K562 (cell line): ENCODE measurements at regions not wholly inside any gene's neighbourhood (a gene's known extent, or its start where the extent isn't known, plus 50 kb on each side); places are given as distances from the start of the nearest gene placed in this dataset.
A peak's percentile ranks its signal among the peaks of the same experiment; 100 is the strongest.

Experiments
- CBX3 ChIP-seq, 2 experiments: IDR thresholded peaks; 1 replicate in 1 of 2; 2 replicates in 1 of 2; pipeline ENCODE4 v1.6.1; 2012; ENCODE audit warnings: inconsistent platforms in 2 of 2, low read length in 2 of 2, borderline replicate concordance in 1 of 2, control low read depth in 1 of 2
- HDAC8 ChIP-seq: fragments of 450-650 bp; IDR thresholded peaks from 2 replicates; pipeline ENCODE4 v1.6.1; 2016; ENCODE audit warnings: mild to moderate bottlenecking, missing genetic modification characterization, moderate library complexity, missing compliant biosample characterization
- HNRNPL ChIP-seq: fragments of 200-400 bp; formaldehyde crosslinking; IDR thresholded peaks from 2 replicates; pipeline ENCODE4 v1.6.1; 2017; ENCODE audit warnings: low read depth, mild to moderate bottlenecking, low read length
- JUND ChIP-seq, 2 experiments: IDR thresholded peaks; 2 replicates in 1 of 2; 3 replicates in 1 of 2; pipeline ENCODE4 v1.6.1; 2011; ENCODE audit warnings: borderline replicate concordance in 2 of 2, low read depth in 2 of 2, low read length in 2 of 2, improper control_type of control experiment in 1 of 2, missing biosample characterization in 1 of 2, missing genetic modification characterization in 1 of 2, missing genetic modification reagents in 1 of 2
- KLF16 ChIP-seq: IDR thresholded peaks from 2 replicates; pipeline ENCODE4 v1.6.1; 2016; ENCODE audit warnings: antibody characterized with exemption
- PTRF ChIP-seq: fragments of 450-650 bp; IDR thresholded peaks from 2 replicates; pipeline ENCODE4 v1.6.1; 2016; ENCODE audit warnings: mild to moderate bottlenecking, missing genetic modification characterization, missing compliant biosample characterization
- SMAD2 ChIP-seq: fragments of 150-350 bp; IDR thresholded peaks from 2 replicates; pipeline ENCODE4 v1.6.1; 2014; ENCODE audit warnings: low read depth, mild to moderate bottlenecking, low read length
- SRSF1 ChIP-seq: fragments of 200-400 bp; formaldehyde crosslinking; IDR thresholded peaks from 2 replicates; pipeline ENCODE4 v1.6.1; 2017; ENCODE audit warnings: mild to moderate bottlenecking, low read depth, low read length, moderate library complexity
- TEAD2 ChIP-seq: fragments of 450-650 bp; IDR thresholded peaks from 2 replicates; pipeline ENCODE4 v1.6.1; 2016; ENCODE audit warnings: missing genetic modification characterization, control low read depth, missing compliant biosample characterization
- TRIM24 ChIP-seq, 2 experiments: fragments of 450-650 bp; IDR thresholded peaks; 2 replicates each; pipeline ENCODE4 v1.6.1; 2016
- ZNF41 ChIP-seq: fragments of 250-450 bp; sonication (Bioruptor Pico); conservative IDR thresholded peaks from 2 replicates; pipeline ENCODE4 v1.4.0; 2020; ENCODE audit warnings: mild to moderate bottlenecking
- ZNF584 ChIP-seq: fragments of 200-800 bp; sonication (Bioruptor generic); IDR thresholded peaks from 2 replicates; pipeline ENCODE4 v1.6.1; 2016; ENCODE audit warnings: low read depth, mild to moderate bottlenecking, missing genetic modification characterization, missing compliant biosample characterization
- ZNF707 ChIP-seq: fragments of 250-450 bp; sonication (Bioruptor Pico); conservative IDR thresholded peaks from 2 replicates; pipeline ENCODE4 v1.8.0; 2022; ENCODE audit warnings: inconsistent platforms, mild to moderate bottlenecking, moderate library complexity
- TF ChIP-seq, protein P1 (sequence below): sonication (generic); formaldehyde crosslinking; IDR thresholded peaks from 2 replicates; pipeline ENCODE4 v1.8.1; 2023; ENCODE audit warnings: mild to moderate bottlenecking, missing genetic modification reagents
- TF ChIP-seq, protein P2 (sequence below), 2 experiments: fragments of 450-650 bp in 1 of 2; IDR thresholded peaks; 2 replicates each; pipeline ENCODE4 v1.6.1; 2011 to 2017; ENCODE audit warnings: low read depth in 2 of 2, antibody characterized with exemption in 1 of 2, borderline replicate concordance in 1 of 2, low read length in 1 of 2, mild to moderate bottlenecking in 1 of 2, mixed read lengths in 1 of 2; ENCODE audit not compliant: control insufficient read depth in 1 of 2
- TF ChIP-seq, protein P3 (sequence below): sonication (generic); formaldehyde crosslinking; IDR thresholded peaks from 2 replicates; pipeline ENCODE4 v1.8.0; 2023; ENCODE audit warnings: mild to moderate bottlenecking, missing genetic modification reagents
- TF ChIP-seq, protein P4 (sequence below): fragments of 150-350 bp; IDR thresholded peaks from 2 replicates; pipeline ENCODE4 v1.6.1; 2014; ENCODE audit warnings: low read depth, mild to moderate bottlenecking, low read length, borderline replicate concordance

DNA sequence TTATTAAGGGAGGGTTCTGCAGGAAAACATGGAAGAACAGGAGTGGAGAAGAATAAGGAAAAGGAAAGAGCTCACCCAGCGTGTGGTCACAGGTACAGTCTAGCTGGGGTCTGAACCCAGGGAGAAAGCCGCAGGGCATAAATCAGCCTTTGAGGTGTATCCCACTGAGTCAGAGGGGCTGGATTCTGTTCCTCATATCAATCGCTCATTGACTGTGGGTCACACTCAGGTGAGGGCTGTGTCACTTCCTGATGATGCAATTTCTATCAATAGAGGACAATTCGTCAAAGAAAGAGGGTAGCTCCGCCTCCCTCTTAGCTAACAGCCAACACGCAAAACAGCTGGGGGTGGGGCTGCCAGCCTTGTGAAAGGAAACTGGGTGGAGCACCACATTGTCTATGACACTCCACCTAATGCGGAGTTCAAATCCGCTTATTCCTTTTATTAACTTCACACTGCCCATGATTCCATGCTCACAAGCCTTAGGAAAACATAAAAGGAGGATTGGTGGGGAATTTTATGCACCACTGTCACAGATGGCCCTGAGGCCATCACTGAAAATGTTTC is 176.2 kb downstream of the ICE1 start (continued):
- TF ChIP-seq KLF16 (no peak), ZNF707 (CRISPR knock-in tag) (no peak), CBX3 (IDR thresholded peaks at IDR 0.05; ENCODE audit: borderline replicate concordance in 1 of 2, low read length in 2 of 2) (no peak), TRIM24 (IDR thresholded peaks at IDR 0.05) (peak in 1 of 2 experiments; percentile 85; a peak in 2 of 4 replicates), ZNF584 (CRISPR knock-in tag) (peak; percentile 73), JUND (IDR thresholded peaks at IDR 0.05; ENCODE audit: borderline replicate concordance, low read depth, low read length) (peak; percentile 96), JUND (tag; IDR thresholded peaks at IDR 0.05; ENCODE audit: borderline replicate concordance, low read depth, low read length) (peak; percentile 76; the same call in 2 of the 3 replicates), SMAD2 (no peak), SRSF1 (no peak), ZNF41 (CRISPR knock-in tag) (no peak), PTRF (tag) (no peak), TEAD2 (tag) (no peak), HNRNPL (no peak), HDAC8 (no peak)
- TF ChIP-seq, protein P1, sequence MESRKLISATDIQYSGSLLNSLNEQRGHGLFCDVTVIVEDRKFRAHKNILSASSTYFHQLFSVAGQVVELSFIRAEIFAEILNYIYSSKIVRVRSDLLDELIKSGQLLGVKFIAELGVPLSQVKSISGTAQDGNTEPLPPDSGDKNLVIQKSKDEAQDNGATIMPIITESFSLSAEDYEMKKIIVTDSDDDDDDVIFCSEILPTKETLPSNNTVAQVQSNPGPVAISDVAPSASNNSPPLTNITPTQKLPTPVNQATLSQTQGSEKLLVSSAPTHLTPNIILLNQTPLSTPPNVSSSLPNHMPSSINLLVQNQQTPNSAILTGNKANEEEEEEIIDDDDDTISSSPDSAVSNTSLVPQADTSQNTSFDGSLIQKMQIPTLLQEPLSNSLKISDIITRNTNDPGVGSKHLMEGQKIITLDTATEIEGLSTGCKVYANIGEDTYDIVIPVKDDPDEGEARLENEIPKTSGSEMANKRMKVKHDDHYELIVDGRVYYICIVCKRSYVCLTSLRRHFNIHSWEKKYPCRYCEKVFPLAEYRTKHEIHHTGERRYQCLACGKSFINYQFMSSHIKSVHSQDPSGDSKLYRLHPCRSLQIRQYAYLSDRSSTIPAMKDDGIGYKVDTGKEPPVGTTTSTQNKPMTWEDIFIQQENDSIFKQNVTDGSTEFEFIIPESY (CRISPR knock-in tag) = no peak
- TF ChIP-seq, protein P2, sequence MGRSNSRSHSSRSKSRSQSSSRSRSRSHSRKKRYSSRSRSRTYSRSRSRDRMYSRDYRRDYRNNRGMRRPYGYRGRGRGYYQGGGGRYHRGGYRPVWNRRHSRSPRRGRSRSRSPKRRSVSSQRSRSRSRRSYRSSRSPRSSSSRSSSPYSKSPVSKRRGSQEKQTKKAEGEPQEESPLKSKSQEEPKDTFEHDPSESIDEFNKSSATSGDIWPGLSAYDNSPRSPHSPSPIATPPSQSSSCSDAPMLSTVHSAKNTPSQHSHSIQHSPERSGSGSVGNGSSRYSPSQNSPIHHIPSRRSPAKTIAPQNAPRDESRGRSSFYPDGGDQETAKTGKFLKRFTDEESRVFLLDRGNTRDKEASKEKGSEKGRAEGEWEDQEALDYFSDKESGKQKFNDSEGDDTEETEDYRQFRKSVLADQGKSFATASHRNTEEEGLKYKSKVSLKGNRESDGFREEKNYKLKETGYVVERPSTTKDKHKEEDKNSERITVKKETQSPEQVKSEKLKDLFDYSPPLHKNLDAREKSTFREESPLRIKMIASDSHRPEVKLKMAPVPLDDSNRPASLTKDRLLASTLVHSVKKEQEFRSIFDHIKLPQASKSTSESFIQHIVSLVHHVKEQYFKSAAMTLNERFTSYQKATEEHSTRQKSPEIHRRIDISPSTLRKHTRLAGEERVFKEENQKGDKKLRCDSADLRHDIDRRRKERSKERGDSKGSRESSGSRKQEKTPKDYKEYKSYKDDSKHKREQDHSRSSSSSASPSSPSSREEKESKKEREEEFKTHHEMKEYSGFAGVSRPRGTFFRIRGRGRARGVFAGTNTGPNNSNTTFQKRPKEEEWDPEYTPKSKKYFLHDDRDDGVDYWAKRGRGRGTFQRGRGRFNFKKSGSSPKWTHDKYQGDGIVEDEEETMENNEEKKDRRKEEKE (IDR thresholded peaks at IDR 0.05; ENCODE audit: borderline replicate concordance in 1 of 2, control insufficient read depth in 1 of 2, low read depth in 2 of 2, low read length in 1 of 2) = no peak
- TF ChIP-seq, protein P3, sequence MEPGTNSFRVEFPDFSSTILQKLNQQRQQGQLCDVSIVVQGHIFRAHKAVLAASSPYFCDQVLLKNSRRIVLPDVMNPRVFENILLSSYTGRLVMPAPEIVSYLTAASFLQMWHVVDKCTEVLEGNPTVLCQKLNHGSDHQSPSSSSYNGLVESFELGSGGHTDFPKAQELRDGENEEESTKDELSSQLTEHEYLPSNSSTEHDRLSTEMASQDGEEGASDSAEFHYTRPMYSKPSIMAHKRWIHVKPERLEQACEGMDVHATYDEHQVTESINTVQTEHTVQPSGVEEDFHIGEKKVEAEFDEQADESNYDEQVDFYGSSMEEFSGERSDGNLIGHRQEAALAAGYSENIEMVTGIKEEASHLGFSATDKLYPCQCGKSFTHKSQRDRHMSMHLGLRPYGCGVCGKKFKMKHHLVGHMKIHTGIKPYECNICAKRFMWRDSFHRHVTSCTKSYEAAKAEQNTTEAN (CRISPR knock-in tag) = no peak
- TF ChIP-seq, protein P4, sequence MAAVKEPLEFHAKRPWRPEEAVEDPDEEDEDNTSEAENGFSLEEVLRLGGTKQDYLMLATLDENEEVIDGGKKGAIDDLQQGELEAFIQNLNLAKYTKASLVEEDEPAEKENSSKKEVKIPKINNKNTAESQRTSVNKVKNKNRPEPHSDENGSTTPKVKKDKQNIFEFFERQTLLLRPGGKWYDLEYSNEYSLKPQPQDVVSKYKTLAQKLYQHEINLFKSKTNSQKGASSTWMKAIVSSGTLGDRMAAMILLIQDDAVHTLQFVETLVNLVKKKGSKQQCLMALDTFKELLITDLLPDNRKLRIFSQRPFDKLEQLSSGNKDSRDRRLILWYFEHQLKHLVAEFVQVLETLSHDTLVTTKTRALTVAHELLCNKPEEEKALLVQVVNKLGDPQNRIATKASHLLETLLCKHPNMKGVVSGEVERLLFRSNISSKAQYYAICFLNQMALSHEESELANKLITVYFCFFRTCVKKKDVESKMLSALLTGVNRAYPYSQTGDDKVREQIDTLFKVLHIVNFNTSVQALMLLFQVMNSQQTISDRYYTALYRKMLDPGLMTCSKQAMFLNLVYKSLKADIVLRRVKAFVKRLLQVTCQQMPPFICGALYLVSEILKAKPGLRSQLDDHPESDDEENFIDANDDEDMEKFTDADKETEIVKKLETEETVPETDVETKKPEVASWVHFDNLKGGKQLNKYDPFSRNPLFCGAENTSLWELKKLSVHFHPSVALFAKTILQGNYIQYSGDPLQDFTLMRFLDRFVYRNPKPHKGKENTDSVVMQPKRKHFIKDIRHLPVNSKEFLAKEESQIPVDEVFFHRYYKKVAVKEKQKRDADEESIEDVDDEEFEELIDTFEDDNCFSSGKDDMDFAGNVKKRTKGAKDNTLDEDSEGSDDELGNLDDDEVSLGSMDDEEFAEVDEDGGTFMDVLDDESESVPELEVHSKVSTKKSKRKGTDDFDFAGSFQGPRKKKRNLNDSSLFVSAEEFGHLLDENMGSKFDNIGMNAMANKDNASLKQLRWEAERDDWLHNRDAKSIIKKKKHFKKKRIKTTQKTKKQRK = no peak
